ENCODE measurements at regions not wholly inside any gene's neighbourhood (a gene's known extent, or its start where the extent isn't known, plus 50 kb on each side); places are given as distances from the start of the nearest gene placed in this dataset.

DNA sequence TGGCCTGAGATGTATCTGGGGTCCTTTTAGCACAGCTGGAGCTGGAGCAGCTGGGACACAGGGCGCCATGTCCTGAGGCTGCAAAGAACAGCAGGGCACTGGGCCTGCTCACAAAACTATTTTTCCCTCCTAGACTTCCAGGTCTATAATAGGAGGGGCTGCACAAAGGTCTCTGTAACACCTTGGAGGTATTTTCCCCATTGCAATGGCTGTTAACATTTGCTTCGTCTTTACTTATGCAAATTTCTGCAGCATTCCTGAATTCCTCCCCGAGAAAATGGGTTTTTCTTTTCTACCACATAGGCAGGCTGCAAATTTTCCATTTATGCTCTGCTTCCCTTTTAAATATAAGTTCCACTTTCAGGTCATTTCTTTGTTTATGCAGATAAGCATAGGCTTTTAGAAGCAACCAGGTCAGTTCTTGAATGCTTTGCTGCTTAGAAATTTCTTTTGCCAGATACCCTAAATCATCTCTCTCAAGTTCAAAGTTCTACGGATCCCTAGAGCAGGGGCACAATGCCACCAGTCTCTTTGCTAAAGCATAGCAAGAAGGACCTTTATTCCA, 130.8 kb downstream of the PCSK1 start:
- TF ChIP-seq ZFX (IDR thresholded peaks at IDR 0.05; ENCODE audit: borderline replicate concordance), result no peak
- TF ChIP-seq, protein P1, sequence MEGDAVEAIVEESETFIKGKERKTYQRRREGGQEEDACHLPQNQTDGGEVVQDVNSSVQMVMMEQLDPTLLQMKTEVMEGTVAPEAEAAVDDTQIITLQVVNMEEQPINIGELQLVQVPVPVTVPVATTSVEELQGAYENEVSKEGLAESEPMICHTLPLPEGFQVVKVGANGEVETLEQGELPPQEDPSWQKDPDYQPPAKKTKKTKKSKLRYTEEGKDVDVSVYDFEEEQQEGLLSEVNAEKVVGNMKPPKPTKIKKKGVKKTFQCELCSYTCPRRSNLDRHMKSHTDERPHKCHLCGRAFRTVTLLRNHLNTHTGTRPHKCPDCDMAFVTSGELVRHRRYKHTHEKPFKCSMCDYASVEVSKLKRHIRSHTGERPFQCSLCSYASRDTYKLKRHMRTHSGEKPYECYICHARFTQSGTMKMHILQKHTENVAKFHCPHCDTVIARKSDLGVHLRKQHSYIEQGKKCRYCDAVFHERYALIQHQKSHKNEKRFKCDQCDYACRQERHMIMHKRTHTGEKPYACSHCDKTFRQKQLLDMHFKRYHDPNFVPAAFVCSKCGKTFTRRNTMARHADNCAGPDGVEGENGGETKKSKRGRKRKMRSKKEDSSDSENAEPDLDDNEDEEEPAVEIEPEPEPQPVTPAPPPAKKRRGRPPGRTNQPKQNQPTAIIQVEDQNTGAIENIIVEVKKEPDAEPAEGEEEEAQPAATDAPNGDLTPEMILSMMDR (IDR thresholded peaks at IDR 0.05), result no peak
